Osteocyte (in vitro differentiated cells): ENCODE measurements at regions not wholly inside any gene's neighbourhood (a gene's known extent, or its start where the extent isn't known, plus 50 kb on each side); places are given as distances from the start of the nearest gene placed in this dataset.

Source experiments
- DNase-seq: peaks from one replicate; pipeline ENCODE4 v3.0.0; 2021; ENCODE audit warnings: mixed read lengths; ENCODE audit not compliant: unreplicated experiment; ENCODE audit errors: extremely low spot score
- H3K27ac Mint-ChIP-seq: one replicate; pipeline ENCODE4 v1.8.0; 2021; ENCODE audit warnings: mild to moderate bottlenecking, mixed read lengths; ENCODE audit not compliant: unreplicated experiment
- H3K27me3 Mint-ChIP-seq: one replicate; pipeline ENCODE4 v1.8.0; 2021; ENCODE audit warnings: mixed read lengths; ENCODE audit not compliant: unreplicated experiment
- H3K36me3 Mint-ChIP-seq: one replicate; pipeline ENCODE4 v1.8.0; 2021; ENCODE audit warnings: mixed read lengths; ENCODE audit not compliant: unreplicated experiment
- H3K4me1 Mint-ChIP-seq: one replicate; pipeline ENCODE4 v1.8.0; 2021; ENCODE audit warnings: mixed read lengths; ENCODE audit not compliant: unreplicated experiment
- H3K4me3 Mint-ChIP-seq: one replicate; pipeline ENCODE4 v1.8.0; 2021; ENCODE audit warnings: mild to moderate bottlenecking, moderate library complexity, mixed read lengths; ENCODE audit not compliant: unreplicated experiment
- H3K9me3 Mint-ChIP-seq: one replicate; pipeline ENCODE4 v1.8.0; 2021; ENCODE audit warnings: mixed read lengths; ENCODE audit not compliant: unreplicated experiment
- CTCF ChIP-seq: fragments of 200-600 bp; sonication (generic); IDR thresholded peaks from 2 replicates; pipeline ENCODE4 v1.5.0; 2021; ENCODE audit warnings: antibody characterized with exemption, mild to moderate bottlenecking, moderate library complexity

GRCh38 chr2:10520154-10520553 is 72.0 kb upstream of the ODC1 start:
- no peak overlapping the region for H3K27ac Mint-ChIP-seq
- peaks cover 3% of the 10 kb centered on the region for H3K27me3 Mint-ChIP-seq
- peak; percentile 10 for TF ChIP-seq CTCF

GRCh38 chr2:10519394-10519740 is 71.2 kb upstream of the ODC1 start:
- H3K27me3 Mint-ChIP-seq, result peaks cover 3% of the 10 kb centered on the region
- H3K4me3 Mint-ChIP-seq, result no peak overlapping the region
- H3K4me1 Mint-ChIP-seq, result no peaks in the 10 kb centered on the region
- DNase-seq, result no peak
- H3K36me3 Mint-ChIP-seq, result peaks cover 5% of the 10 kb centered on the region
- no peak overlapping the region for H3K27ac Mint-ChIP-seq
- peaks cover 22% of the 10 kb centered on the region for H3K9me3 Mint-ChIP-seq
- no peak for TF ChIP-seq CTCF

More at GRCh38 chr2:10520154-10520553, 72.0 kb upstream of the ODC1 start:
- Mint-ChIP-seq H3K36me3 (peaks cover 5% of the 10 kb centered on the region), H3K4me3 (no peak overlapping the region), H3K9me3 (peaks cover 16% of the 10 kb centered on the region), H3K4me1 (no peaks in the 10 kb centered on the region)
- no peak for DNase-seq

DNA sequence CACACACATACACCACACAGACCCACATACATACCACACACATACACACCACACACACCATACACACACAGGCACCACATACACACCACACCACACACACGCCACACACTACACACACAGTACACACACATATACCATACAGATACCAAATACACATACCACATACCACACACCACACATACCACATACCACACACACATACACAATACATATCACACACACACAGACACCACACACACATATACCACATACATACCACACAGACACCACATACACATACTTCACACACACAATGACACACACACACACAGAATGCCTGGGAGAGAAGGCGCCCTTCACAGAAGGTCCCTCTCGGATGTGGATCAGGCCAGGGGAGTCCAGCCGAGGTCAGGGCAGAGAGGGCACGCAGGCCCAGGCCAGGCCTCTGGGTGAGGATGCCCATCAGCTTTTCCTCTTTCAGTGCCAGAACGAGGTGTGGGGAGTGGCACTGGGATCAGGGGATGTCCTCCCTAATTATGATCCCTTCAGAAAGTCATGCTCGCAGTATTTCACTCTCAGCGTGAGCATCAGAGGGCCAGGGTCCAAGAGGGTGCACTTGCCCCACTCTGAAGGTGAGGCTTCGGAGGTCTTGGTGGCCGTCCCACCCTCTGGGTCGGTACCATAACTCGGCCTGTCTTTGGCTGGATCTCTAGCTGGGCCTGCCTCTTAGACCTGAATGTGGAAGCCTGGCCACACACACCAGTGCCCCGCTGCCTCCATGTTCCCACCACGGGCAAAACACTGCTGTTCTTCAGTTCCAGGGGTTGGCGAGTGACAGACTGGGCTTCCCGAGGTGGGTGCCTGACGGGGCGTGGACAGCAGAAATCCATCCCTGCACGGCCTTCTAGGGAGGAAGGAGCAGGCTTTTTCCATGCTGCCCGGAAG is 70.6 kb upstream of the ODC1 start:
- TF ChIP-seq CTCF, result no peak
- peaks cover 5% of the 10 kb centered on the region for H3K36me3 Mint-ChIP-seq
- no peak overlapping the region for H3K4me3 Mint-ChIP-seq
- H3K4me1 Mint-ChIP-seq, result no peaks in the 10 kb centered on the region
- peaks cover 3% of the 10 kb centered on the region for H3K27me3 Mint-ChIP-seq
- H3K27ac Mint-ChIP-seq, result no peak overlapping the region
- peaks cover 23% of the 10 kb centered on the region for H3K9me3 Mint-ChIP-seq
- no peak for DNase-seq

- H3K4me1 Mint-ChIP-seq, result no peaks in the 10 kb centered on the region
- H3K27ac Mint-ChIP-seq, result no peak overlapping the region
- peaks cover 5% of the 10 kb centered on the region for H3K36me3 Mint-ChIP-seq
- DNase-seq, result no peak
- no peak for TF ChIP-seq CTCF
- no peak overlapping the region for H3K4me3 Mint-ChIP-seq
- H3K27me3 Mint-ChIP-seq, result no peaks in the 10 kb centered on the region
- H3K9me3 Mint-ChIP-seq, result peaks cover 23% of the 10 kb centered on the region
Observed at GRCh38 chr2:10517351-10518043, 69.4 kb upstream of the ODC1 start.

DNA sequence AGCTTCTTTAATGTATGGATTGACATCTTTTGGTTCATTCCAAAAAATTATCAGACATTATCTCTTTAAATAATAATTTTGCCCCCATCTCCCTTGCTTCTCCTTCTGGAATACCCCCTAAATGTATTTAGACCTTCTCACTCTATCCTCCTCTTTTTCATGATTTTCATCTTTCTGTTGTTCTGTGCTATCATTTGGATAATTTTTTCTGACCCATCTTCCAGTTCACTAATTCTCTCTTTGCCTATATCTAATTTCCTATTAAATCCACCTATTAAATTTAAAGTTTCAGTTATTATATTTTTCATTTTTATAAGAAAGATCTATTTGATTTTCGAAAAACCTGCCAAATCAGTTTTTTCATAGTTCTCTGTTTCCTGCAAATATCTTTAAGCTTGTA is 67.8 kb upstream of the ODC1 start:
- Mint-ChIP-seq H3K36me3 (peaks cover 5% of the 10 kb centered on the region), H3K27me3 (peaks cover 5% of the 10 kb centered on the region), H3K4me1 (no peaks in the 10 kb centered on the region), H3K4me3 (no peak overlapping the region), H3K27ac (no peak overlapping the region), H3K9me3 (peaks cover 23% of the 10 kb centered on the region)
- TF ChIP-seq CTCF, result no peak
- no peak for DNase-seq
